Neural cell (in vitro differentiated cells): ENCODE measurements at regions not wholly inside any gene's neighbourhood (a gene's known extent, or its start where the extent isn't known, plus 50 kb on each side); places are given as distances from the start of the nearest gene placed in this dataset.

ENCODE experiments used
- EP300 ChIP-seq: fragments of 450-650 bp; conservative IDR thresholded peaks from 2 replicates; pipeline ENCODE4 v1.6.1; 2014; ENCODE audit warnings: antibody characterized with exemption, mild to moderate bottlenecking, moderate library complexity; ENCODE audit not compliant: poor library complexity, severe bottlenecking
- EZH2 ChIP-seq: fragments of 200-600, 300-800 bp; shearing (Covaris generic), sonication (generic); IDR thresholded peaks from 2 replicates; pipeline ENCODE4 v1.6.1; 2014; ENCODE audit warnings: antibody characterized with exemption, low read length, borderline replicate concordance, mild to moderate bottlenecking; ENCODE audit not compliant: insufficient read depth, poor library complexity, severe bottlenecking
- SMC3 ChIP-seq: fragments of 450-650 bp; conservative IDR thresholded peaks from 2 replicates; pipeline ENCODE4 v1.6.1; 2014; ENCODE audit warnings: antibody characterized with exemption, mild to moderate bottlenecking, moderate library complexity; ENCODE audit not compliant: poor library complexity
- TAF1 ChIP-seq: IDR thresholded peaks from 2 replicates; pipeline ENCODE4 v1.6.1; 2012; ENCODE audit warnings: low read depth
- TF ChIP-seq, protein P1 (sequence below): fragments of 450-650 bp; IDR thresholded peaks from 2 replicates; pipeline ENCODE4 v1.5.1; 2014; ENCODE audit warnings: antibody characterized with exemption, mild to moderate bottlenecking, moderate library complexity; ENCODE audit not compliant: poor library complexity, severe bottlenecking

DNA sequence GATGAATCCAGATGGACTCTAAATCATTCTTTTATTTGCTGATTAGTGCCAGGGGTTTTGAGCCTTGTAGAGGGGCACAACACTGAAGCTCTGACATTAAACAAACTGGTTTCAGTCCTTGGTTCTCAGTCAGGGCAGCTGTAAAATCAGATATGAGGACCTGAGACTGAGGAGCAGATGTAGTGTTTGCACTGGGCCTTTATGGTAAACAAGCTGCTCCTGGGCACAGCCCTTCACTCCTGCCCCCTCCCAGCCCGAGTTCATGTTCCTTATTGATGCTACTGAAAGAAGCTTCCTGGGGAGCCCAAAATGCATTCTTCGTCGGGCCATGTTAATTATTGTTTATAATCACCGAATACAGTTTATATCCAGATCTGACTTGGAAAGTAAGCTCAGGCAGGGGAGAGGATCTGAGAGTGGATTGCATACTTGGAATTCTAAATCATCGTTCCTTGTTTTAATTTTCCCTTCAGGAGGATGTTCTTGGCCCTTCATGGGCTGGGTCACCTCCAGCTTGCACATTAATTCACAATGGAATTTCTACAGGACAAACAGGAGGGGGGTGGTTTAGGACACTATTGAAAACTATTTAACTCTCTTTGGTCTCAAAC, 213.5 kb downstream of the FGF9 start:
- TF ChIP-seq EZH2: no peak
- TF ChIP-seq, protein P1, sequence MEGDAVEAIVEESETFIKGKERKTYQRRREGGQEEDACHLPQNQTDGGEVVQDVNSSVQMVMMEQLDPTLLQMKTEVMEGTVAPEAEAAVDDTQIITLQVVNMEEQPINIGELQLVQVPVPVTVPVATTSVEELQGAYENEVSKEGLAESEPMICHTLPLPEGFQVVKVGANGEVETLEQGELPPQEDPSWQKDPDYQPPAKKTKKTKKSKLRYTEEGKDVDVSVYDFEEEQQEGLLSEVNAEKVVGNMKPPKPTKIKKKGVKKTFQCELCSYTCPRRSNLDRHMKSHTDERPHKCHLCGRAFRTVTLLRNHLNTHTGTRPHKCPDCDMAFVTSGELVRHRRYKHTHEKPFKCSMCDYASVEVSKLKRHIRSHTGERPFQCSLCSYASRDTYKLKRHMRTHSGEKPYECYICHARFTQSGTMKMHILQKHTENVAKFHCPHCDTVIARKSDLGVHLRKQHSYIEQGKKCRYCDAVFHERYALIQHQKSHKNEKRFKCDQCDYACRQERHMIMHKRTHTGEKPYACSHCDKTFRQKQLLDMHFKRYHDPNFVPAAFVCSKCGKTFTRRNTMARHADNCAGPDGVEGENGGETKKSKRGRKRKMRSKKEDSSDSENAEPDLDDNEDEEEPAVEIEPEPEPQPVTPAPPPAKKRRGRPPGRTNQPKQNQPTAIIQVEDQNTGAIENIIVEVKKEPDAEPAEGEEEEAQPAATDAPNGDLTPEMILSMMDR: no peak
- no peak for TF ChIP-seq SMC3
- no peak for TF ChIP-seq TAF1
- no peak for TF ChIP-seq EP300
